NB4 (cell line): ENCODE measurements at regions not wholly inside any gene's neighbourhood (a gene's known extent, or its start where the extent isn't known, plus 50 kb on each side); places are given as distances from the start of the nearest gene placed in this dataset.
A peak's percentile ranks its signal among the peaks of the same experiment; 100 is the strongest.

ENCODE experiments used
- DNase-seq: peaks from one replicate; pipeline ENCODE4 v3.0.0; 2010; ENCODE audit warnings: low read depth
- H3K4me3 ChIP-seq: one replicate; pipeline ENCODE4 v1.5.1; 2011; ENCODE audit warnings: mild to moderate bottlenecking, low read depth, low read length, moderate library complexity
- MAX ChIP-seq: IDR thresholded peaks from 2 replicates; pipeline ENCODE4 v1.6.1; 2011; ENCODE audit warnings: low read depth, low read length
- MYC ChIP-seq: IDR thresholded peaks from 2 replicates; pipeline ENCODE4 v1.6.1; 2011; ENCODE audit warnings: low read depth, low read length
- POLR2A ChIP-seq: IDR thresholded peaks from 2 replicates; pipeline ENCODE4 v1.6.1; 2011; ENCODE audit warnings: mild to moderate bottlenecking; ENCODE audit not compliant: insufficient read length; ENCODE audit errors: extremely low read depth
- TF ChIP-seq, protein P1 (sequence below): IDR thresholded peaks from one replicate; pipeline ENCODE4 v1.5.1; 2012; ENCODE audit warnings: low read depth, low read length

DNA sequence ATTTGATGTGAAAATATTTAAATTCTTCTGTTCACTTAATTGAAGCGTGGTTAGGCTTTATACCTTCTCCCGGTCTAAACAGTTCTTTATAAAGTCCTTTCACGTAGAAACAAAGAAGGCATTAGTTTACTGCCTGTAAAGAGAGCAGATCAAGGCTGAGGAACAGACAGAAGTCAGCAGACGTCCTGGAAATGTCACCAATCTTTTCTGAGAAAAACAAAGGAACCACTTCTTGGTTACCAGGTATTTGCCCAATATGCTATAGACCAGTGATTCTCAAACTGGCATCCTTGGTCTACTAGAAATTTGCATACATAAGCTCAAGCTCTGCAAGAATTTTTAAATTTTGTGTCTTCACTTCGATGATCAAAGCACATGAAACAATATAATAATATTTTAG lies 89.2 kb upstream of the STK17B start:
- DNase-seq: no peak
- TF ChIP-seq, protein P1, sequence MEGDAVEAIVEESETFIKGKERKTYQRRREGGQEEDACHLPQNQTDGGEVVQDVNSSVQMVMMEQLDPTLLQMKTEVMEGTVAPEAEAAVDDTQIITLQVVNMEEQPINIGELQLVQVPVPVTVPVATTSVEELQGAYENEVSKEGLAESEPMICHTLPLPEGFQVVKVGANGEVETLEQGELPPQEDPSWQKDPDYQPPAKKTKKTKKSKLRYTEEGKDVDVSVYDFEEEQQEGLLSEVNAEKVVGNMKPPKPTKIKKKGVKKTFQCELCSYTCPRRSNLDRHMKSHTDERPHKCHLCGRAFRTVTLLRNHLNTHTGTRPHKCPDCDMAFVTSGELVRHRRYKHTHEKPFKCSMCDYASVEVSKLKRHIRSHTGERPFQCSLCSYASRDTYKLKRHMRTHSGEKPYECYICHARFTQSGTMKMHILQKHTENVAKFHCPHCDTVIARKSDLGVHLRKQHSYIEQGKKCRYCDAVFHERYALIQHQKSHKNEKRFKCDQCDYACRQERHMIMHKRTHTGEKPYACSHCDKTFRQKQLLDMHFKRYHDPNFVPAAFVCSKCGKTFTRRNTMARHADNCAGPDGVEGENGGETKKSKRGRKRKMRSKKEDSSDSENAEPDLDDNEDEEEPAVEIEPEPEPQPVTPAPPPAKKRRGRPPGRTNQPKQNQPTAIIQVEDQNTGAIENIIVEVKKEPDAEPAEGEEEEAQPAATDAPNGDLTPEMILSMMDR: no peak
- TF ChIP-seq POLR2A: no peak
- no peak for TF ChIP-seq MYC
- TF ChIP-seq MAX: no peak
- no peak overlapping the region for H3K4me3 ChIP-seq

- DNase-seq: no peak
These were observed 91.2 kb upstream of the STK17B start for GRCh38 chr2:196262606-196263005.

DNA sequence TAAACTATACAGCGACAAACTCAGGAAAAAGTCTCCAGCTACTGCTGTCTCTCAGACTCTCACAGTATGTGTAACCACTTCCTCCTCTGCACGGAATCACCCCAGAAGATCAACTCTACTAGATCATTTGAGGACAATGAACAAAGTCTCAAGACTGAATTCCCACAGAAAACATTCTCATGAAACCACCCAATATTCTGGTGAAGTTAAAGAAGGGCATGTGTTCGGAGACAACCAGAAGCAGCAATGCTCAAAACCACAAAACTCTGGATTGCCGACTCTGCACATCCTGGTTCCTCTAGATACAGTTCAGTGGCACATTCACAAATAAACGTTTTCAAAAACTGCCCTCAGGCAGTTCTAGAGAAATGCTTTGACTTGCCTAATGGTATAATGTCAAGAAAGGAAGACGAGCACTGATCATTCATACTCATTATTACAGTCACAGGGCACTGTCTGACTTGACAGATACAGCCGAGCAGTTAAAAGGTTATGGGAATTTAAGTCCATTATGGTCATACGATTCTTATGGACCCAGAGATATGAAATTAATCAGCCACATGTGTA lies 91.9 kb upstream of the STK17B start:
- TF ChIP-seq, protein P1: no peak
- TF ChIP-seq MYC (peak; percentile 59; the same call in 1 of the 2 replicates), POLR2A (peak; percentile 43), MAX (peak; percentile 41; the same call in 1 of the 2 replicates)
- DNase-seq: peak; percentile 90
- peak overlapping the region; percentile 51 for H3K4me3 ChIP-seq

More at GRCh38 chr2:196262606-196263005, 91.2 kb upstream of the STK17B start:
- TF ChIP-seq MYC (no peak), POLR2A (no peak), MAX (no peak)
- TF ChIP-seq, protein P1: no peak
- no peak overlapping the region for H3K4me3 ChIP-seq

DNA sequence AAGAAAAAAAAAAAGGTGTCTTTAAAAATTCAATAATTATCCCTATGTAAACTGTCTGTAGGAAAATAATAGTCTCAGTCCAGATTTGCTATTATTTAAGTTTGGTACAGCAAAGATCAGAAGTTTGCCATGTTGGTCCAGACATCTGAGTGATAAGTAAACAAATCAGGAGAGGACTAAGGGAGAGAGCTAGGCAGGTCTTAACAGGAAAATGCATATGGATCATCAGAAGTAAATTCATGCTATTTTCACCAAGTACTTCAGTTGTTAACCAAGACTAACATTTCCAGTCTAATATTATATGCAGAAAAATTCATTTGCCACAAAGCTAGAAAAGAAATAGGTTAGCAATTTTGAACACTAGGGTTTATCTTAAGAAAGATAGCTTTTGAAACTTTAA lies 95.0 kb upstream of the STK17B start:
- DNase-seq: no peak
- H3K4me3 ChIP-seq: no peak overlapping the region
- TF ChIP-seq MYC (no peak), MAX (no peak), POLR2A (no peak)
- TF ChIP-seq, protein P1: no peak

DNA sequence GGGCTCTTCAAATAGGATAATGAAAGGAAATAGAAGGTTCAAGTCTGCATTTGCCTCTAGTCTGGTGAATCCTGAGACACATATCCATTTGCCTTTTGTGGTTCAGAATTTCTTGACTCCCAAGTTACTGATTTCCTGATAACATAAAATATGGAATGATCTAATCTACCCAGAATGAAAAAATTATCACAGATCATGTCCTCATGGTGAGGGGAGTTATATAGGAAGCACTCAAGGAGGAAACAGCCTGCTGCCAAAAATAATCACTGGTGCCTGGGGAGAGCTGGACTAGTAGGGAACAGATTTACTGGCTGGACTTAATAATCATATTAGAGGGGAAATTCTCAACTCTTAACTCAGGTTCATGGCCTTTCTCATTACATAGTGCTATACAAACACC lies 95.5 kb upstream of the STK17B start:
- no peak for TF ChIP-seq MYC
- no peak for TF ChIP-seq POLR2A
- TF ChIP-seq, protein P1: no peak
- no peak for TF ChIP-seq MAX
- peak; percentile 30 for DNase-seq
- no peak overlapping the region for H3K4me3 ChIP-seq

DNA sequence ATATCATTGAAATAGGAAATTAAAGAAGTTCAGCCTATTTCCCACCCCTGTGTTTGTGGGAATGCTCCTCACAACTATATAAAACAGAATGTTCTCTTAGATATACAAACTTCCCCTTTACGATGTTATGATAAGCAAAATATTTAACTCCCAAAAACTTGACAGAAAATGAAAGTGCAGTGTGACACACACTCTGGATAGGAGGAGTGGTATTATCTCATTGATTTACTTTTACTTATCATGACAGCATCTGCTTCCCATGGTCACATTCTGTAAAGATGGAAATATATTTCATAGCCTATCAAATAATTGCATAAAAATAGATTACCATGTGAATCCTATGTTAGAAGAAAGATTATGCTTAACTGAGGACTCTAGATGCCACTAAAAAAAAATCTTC lies 96.6 kb upstream of the STK17B start:
- peak overlapping the region; percentile 1 for H3K4me3 ChIP-seq
- peak; percentile 57 for DNase-seq
- TF ChIP-seq MYC (no peak), POLR2A (no peak), MAX (no peak)
- TF ChIP-seq, protein P1: no peak
